NT2/D1 (cell line): ENCODE measurements at regions not wholly inside any gene's neighbourhood (a gene's known extent, or its start where the extent isn't known, plus 50 kb on each side); places are given as distances from the start of the nearest gene placed in this dataset.

Source experiments
- DNase-seq: peaks from one replicate; pipeline ENCODE4 v3.0.0-alpha.2; 2011; ENCODE audit warnings: low read depth, low spot score
- H3K27me3 ChIP-seq: 2 replicates; pipeline ENCODE4 v1.6.0; 2011; ENCODE audit warnings: mild to moderate bottlenecking; ENCODE audit not compliant: insufficient read length, insufficient read depth
- H3K36me3 ChIP-seq: 2 replicates; pipeline ENCODE4 v1.6.1; 2011; ENCODE audit warnings: mild to moderate bottlenecking, low read length, mixed read lengths; ENCODE audit not compliant: insufficient read depth, insufficient read length
- H3K4me1 ChIP-seq: 2 replicates; pipeline ENCODE4 v1.5.1; 2011; ENCODE audit not compliant: insufficient read depth, insufficient read length
- H3K4me3 ChIP-seq: 2 replicates; pipeline ENCODE4 v1.5.1; 2011; ENCODE audit warnings: low read depth; ENCODE audit not compliant: insufficient read length
- H3K9ac ChIP-seq: 2 replicates; pipeline ENCODE4 v1.6.0; 2011; ENCODE audit warnings: low read depth; ENCODE audit not compliant: insufficient read length
- H3K9me3 ChIP-seq: 2 replicates; pipeline ENCODE4 v1.5.1; 2011; ENCODE audit warnings: mild to moderate bottlenecking, low read length; ENCODE audit not compliant: insufficient read depth
- SUZ12 ChIP-seq: IDR thresholded peaks from 2 replicates; pipeline ENCODE4 v1.6.1; 2011; ENCODE audit not compliant: insufficient read length, insufficient read depth; ENCODE audit errors: extremely low read depth
- YY1 ChIP-seq: IDR thresholded peaks from 2 replicates; pipeline ENCODE4 v1.6.1; 2011; ENCODE audit not compliant: insufficient read length, insufficient read depth
- ZNF274 ChIP-seq: IDR thresholded peaks from 2 replicates; pipeline ENCODE4 v1.6.1; 2011; ENCODE audit warnings: mild to moderate bottlenecking, low read depth, low read length

DNA sequence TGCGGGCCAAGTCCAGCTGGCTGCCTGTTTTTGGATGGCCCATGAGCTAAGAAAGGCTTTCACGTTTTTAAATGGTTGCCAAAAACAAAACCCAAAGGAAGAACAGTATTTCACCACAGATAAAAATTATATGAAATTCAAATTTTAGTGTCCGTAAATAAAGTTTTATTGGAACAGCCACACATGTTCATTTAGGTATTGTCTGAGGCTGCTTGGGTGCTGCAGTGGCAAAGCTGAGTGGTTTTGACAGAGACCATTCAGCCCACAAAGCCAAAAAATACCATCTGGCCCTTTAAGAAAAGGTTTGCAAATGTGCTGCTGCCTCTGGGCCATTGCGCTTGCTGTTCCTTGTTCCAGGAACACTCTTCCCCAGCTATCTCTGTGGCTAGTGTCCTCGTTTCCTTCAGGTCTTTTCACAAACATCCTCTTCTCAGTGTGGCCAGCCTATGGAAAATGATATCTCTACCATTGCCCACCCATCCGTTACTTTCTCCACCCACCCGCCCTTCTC is 232.9 kb upstream of the CIBAR2 start:
- DNase-seq = no peak
- H3K36me3 ChIP-seq = no peaks in the 10 kb centered on the region
- H3K4me1 ChIP-seq = peaks cover 12% of the 10 kb centered on the region
- H3K9ac ChIP-seq = no peak overlapping the region
- TF ChIP-seq ZNF274 = no peak
- TF ChIP-seq SUZ12 = no peak
- TF ChIP-seq YY1 = no peak
- H3K9me3 ChIP-seq = no peaks in the 10 kb centered on the region
- H3K27me3 ChIP-seq = no peaks in the 10 kb centered on the region
- no peak overlapping the region for H3K4me3 ChIP-seq

DNA sequence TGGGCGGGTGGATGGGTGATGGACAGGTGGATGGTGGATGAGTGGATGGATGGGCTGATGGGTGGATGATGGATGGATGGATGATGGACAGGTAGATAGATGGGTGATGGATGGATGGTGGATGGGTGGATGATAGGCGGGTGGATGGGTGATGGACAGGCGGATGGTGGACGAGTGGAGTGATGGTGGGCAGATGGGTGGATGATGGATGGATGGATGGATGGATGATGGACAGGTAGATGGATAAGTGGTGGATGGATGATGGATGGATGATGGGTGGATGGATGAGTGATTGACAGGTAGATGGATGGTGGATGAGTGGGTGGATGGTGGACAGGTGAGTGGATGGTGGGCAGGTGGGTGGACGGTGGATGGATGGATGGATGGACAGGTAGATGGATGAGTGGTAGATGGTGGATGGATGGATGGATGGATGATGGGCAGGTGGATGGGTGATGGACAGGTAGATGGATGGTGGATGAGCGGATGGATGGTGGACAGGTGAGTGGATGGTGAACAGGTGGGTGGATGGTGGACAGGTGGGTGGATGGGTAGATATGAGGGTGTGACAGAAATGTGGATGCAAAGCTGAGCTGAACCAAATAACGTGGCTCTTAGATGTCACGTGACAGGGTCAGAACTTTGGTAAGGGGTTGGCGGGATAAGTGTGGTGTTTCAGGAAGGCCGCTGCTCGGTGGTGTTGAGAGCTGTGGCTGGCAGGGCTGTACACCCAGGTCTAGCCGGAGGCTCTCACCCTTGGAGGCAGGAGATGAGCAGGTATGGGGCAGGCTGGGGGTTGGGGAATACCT is 234.3 kb upstream of the CIBAR2 start:
- no peak for DNase-seq
- Histone ChIP-seq H3K9ac (no peak overlapping the region), H3K4me3 (no peak overlapping the region), H3K9me3 (no peaks in the 10 kb centered on the region), H3K27me3 (no peaks in the 10 kb centered on the region), H3K36me3 (no peaks in the 10 kb centered on the region), H3K4me1 (peaks cover 20% of the 10 kb centered on the region)
- TF ChIP-seq ZNF274 (no peak), SUZ12 (no peak), YY1 (no peak)

- no peak for TF ChIP-seq YY1
- no peak for TF ChIP-seq ZNF274
- no peak for TF ChIP-seq SUZ12
- Histone ChIP-seq H3K4me1 (peaks cover 17% of the 10 kb centered on the region), H3K4me3 (no peak overlapping the region), H3K9ac (no peak overlapping the region), H3K9me3 (no peaks in the 10 kb centered on the region), H3K27me3 (no peaks in the 10 kb centered on the region), H3K36me3 (no peaks in the 10 kb centered on the region)
- no peak for DNase-seq
These were observed 234.9 kb upstream of the CIBAR2 start for GRCh38 chr16:85347213-85347591.

DNA sequence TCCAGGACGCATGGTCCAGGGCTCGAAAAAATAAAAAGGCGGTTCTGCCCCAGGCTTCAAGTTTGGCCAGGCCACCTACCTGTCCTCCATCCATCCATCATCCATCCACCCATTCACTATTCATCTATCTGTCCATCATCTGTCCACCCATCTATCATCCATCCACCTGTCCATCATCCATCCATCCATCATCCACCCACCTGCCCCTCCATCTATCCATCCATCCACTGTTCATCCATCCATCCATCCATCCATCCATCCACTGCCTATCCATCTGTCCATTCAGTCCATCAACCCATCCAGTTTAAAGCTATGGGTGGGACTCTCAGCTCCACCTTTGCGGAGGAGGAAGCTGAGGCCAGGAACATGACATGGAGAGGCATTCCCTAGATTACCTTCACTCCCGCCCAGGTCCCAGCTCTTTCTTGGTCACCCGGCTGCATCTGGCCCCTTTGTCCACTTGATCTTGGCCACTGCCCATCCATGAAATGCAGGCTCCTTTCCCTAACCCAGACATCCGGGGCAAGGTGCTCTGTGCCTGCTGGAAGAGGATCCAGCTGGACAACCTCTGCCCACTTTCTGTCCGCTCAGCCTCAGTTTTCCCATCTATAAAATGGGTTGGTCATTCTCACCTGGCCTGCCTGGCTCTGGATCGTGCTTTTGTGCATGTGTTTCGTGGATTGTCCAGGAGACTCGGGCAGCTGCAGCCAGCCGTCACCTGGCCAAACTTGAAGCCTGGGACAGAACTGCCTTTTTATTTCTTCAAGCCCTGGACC is 236.0 kb upstream of the CIBAR2 start:
- Histone ChIP-seq H3K4me3 (no peak overlapping the region), H3K9ac (no peak overlapping the region), H3K9me3 (peaks cover 5% of the 10 kb centered on the region; the same call in 1 of the 2 replicates), H3K27me3 (no peaks in the 10 kb centered on the region), H3K36me3 (no peaks in the 10 kb centered on the region), H3K4me1 (peaks cover 22% of the 10 kb centered on the region)
- TF ChIP-seq ZNF274 (no peak), YY1 (no peak), SUZ12 (no peak)
- no peak for DNase-seq

GRCh38 chr16:85348911-85349334 is 236.7 kb upstream of the CIBAR2 start:
- Histone ChIP-seq H3K4me3 (no peak overlapping the region), H3K4me1 (peaks cover 22% of the 10 kb centered on the region), H3K36me3 (no peaks in the 10 kb centered on the region), H3K9ac (peak overlapping the region; percentile 27), H3K9me3 (peaks cover 7% of the 10 kb centered on the region; the same call in 1 of the 2 replicates), H3K27me3 (no peaks in the 10 kb centered on the region)
- DNase-seq = no peak
- TF ChIP-seq SUZ12 (no peak), ZNF274 (no peak), YY1 (no peak)

DNA sequence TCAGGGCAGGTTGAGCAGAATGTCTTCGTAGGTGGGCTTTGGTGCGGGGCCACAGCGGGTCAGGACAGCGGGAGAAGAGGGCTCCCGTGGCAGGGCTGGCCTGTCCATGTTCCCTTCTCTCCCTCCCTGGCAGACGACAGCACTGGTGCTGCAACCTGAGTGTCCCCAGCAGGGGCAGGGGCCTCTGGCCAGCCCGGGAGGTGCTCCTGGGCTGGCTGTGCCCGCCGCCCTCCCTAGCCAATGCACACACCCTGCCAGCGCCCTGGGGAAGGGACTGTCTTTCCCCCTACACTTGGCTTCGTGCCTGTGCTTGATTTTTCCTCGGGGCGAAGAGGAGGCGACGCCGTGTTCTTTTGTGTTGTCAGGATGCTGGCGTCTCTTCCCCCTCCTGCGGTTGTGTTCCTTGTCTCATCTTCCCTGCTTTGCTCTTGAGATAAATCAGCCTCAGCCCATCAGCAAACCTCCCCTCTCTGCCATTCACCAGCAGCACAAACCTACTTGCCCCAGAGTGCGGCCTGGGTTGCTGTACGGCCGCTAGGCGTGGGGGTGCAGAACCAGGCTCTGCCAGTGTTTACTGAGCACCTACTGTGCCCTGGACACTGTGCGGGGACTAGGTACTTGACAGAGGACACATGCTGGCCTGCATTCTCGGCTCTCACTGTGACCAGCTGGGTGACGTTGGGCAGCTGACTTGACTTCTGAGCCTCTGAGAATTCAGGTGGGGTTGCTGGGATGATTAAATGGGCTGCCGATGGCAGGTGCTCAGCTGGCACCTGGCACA is 237.3 kb upstream of the CIBAR2 start:
- no peak for DNase-seq
- no peaks in the 10 kb centered on the region for H3K36me3 ChIP-seq
- H3K9ac ChIP-seq = peak overlapping the region; percentile 36
- peaks cover 7% of the 10 kb centered on the region; the same call in 1 of the 2 replicates for H3K9me3 ChIP-seq
- H3K4me1 ChIP-seq = peaks cover 26% of the 10 kb centered on the region
- H3K27me3 ChIP-seq = no peaks in the 10 kb centered on the region
- TF ChIP-seq ZNF274 = no peak
- no peak for TF ChIP-seq YY1
- TF ChIP-seq SUZ12 = no peak
- H3K4me3 ChIP-seq = no peak overlapping the region
